ENCODE measurements at regions not wholly inside any gene's neighbourhood (a gene's known extent, or its start where the extent isn't known, plus 50 kb on each side); places are given as distances from the start of the nearest gene placed in this dataset.

- TF ChIP-seq, protein P1, sequence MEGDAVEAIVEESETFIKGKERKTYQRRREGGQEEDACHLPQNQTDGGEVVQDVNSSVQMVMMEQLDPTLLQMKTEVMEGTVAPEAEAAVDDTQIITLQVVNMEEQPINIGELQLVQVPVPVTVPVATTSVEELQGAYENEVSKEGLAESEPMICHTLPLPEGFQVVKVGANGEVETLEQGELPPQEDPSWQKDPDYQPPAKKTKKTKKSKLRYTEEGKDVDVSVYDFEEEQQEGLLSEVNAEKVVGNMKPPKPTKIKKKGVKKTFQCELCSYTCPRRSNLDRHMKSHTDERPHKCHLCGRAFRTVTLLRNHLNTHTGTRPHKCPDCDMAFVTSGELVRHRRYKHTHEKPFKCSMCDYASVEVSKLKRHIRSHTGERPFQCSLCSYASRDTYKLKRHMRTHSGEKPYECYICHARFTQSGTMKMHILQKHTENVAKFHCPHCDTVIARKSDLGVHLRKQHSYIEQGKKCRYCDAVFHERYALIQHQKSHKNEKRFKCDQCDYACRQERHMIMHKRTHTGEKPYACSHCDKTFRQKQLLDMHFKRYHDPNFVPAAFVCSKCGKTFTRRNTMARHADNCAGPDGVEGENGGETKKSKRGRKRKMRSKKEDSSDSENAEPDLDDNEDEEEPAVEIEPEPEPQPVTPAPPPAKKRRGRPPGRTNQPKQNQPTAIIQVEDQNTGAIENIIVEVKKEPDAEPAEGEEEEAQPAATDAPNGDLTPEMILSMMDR (conservative IDR thresholded peaks at IDR 0.05; ENCODE audit: low read depth, low read length) = no peak
- TF ChIP-seq EZH2phosphoT487 (IDR thresholded peaks at IDR 0.05; ENCODE audit: borderline replicate concordance, low read length) (no peak), EZH2 (IDR thresholded peaks at IDR 0.05; ENCODE audit: low read length, unreplicated experiment) (no peak)
Measured at GRCh38 chr4:33724685-33725084, 2519.6 kb downstream of the ARAP2 start.
